GM21786 (cell line): ENCODE measurements at regions not wholly inside any gene's neighbourhood (a gene's known extent, or its start where the extent isn't known, plus 50 kb on each side); places are given as distances from the start of the nearest gene placed in this dataset.
"Not testable (repeated sequence)": the region's sequence is repeated elsewhere in the genome, so short reads cannot be mapped to it uniquely, and the experiment has no call there.

Experiments used
- ATAC-seq: cut with Tn5 transposase; IDR thresholded peaks from one replicate; pipeline ENCODE4 v1.9.1; 2021; ENCODE audit not compliant: unreplicated experiment

- no peak for ATAC-seq
Measured at GRCh38 chr4:97309121-97309520, 834.2 kb downstream of the STPG2 start.

GRCh38 chr4:97317201-97317600 lies 826.1 kb downstream of the STPG2 start:
- no peak for ATAC-seq

GRCh38 chr4:97317671-97318070 lies 825.6 kb downstream of the STPG2 start:
- no peak for ATAC-seq

- not testable (repeated sequence) for ATAC-seq
Measured at GRCh38 chr4:97325751-97326150, 817.5 kb downstream of the STPG2 start.

GRCh38 chr4:97330917-97331316 lies 812.4 kb downstream of the STPG2 start:
- no peak for ATAC-seq

- ATAC-seq: no peak
Measured at GRCh38 chr4:97334348-97334747, 808.9 kb downstream of the STPG2 start.

GRCh38 chr4:97349468-97350186 lies 793.6 kb downstream of the STPG2 start:
- ATAC-seq: no peak

- no peak for ATAC-seq
Measured at GRCh38 chr4:97353876-97354275, 789.4 kb downstream of the STPG2 start.

GRCh38 chr4:97359826-97360225 lies 783.5 kb downstream of the STPG2 start:
- no peak for ATAC-seq

- no peak for ATAC-seq
Measured at GRCh38 chr4:97360733-97361132, 782.5 kb downstream of the STPG2 start.

- ATAC-seq: no peak
Measured at GRCh38 chr4:97367878-97368277, 775.4 kb downstream of the STPG2 start.

- no peak for ATAC-seq
Measured at GRCh38 chr4:97370568-97370967, 772.7 kb downstream of the STPG2 start.

- no peak for ATAC-seq
Measured at GRCh38 chr4:97374526-97374925, 768.8 kb downstream of the STPG2 start.

GRCh38 chr4:97386969-97387368 lies 756.3 kb downstream of the STPG2 start:
- ATAC-seq: no peak

GRCh38 chr4:97394653-97395052 lies 748.6 kb downstream of the STPG2 start:
- no peak for ATAC-seq

GRCh38 chr4:97396097-97396496 lies 747.2 kb downstream of the STPG2 start:
- ATAC-seq: no peak

- ATAC-seq: no peak
Measured at GRCh38 chr4:97396605-97397004, 746.7 kb downstream of the STPG2 start.

- ATAC-seq: no peak
Measured at GRCh38 chr4:97404876-97405523, 738.3 kb downstream of the STPG2 start.

GRCh38 chr4:97411356-97411755 lies 731.9 kb downstream of the STPG2 start:
- no peak for ATAC-seq

- ATAC-seq: no peak
Measured at GRCh38 chr4:97412331-97412730, 730.9 kb downstream of the STPG2 start.

GRCh38 chr4:97414161-97414560 lies 729.1 kb downstream of the STPG2 start:
- ATAC-seq: no peak

GRCh38 chr4:97432551-97432950 lies 710.7 kb downstream of the STPG2 start:
- ATAC-seq: no peak
